A549 (cell line): ENCODE measurements at regions not wholly inside any gene's neighbourhood (a gene's known extent, or its start where the extent isn't known, plus 50 kb on each side); places are given as distances from the start of the nearest gene placed in this dataset.

Source experiments
- ATAC-seq, 2 experiments: fragments of 200-7000 bp in 1 of 2; fragments of >200 bp in 1 of 2; cut with Nextera tagmentation in 1 of 2; cut with Tn5 transposase in 1 of 2; 3 replicates each; pipeline versions ENCODE4 v1.8.0 to v1.9.1; 2018 to 2020; ENCODE audit warnings: mild to moderate bottlenecking in 1 of 2, moderate library complexity in 1 of 2
- CTCF ChIA-PET: fragments of 300-600 bp; sonication (Branson Sonifier 250); formaldehyde crosslinking; extraction: SDS; loops from one replicate; lab custom pipeline; 2021; ENCODE audit warnings: antibody characterized with exemption, inconsistent platforms; lab: Yijun Ruan, JAX
- POLR2A ChIA-PET: fragments of 350-600 bp; formaldehyde crosslinking; extraction: SDS; loops from one replicate; lab custom pipeline; 2021; ENCODE audit warnings: antibody characterized with exemption, inconsistent platforms; lab: Yijun Ruan, JAX
- DNase-seq, 2 experiments: peaks; one replicate each; pipeline versions ENCODE4 v3.0.0 to v3.0.0-alpha.2; 2011 to 2016; ENCODE audit warnings: low read depth in 1 of 2, low spot score in 1 of 2
- FAIRE-seq: peaks from 2 replicates; lab custom pipeline; 2011; peaks lifted over from hg19 to GRCh38; lab: Jason Lieb, UNC
- H3K27ac ChIP-seq, 2 experiments: fragments of >200 bp; sonication (Bioruptor Twin); formaldehyde crosslinking; 3 replicates each; pipeline ENCODE4 v1.5.1; 2016 to 2017
- H3K4me1 ChIP-seq: fragments of >200 bp; sonication (Bioruptor Twin); formaldehyde crosslinking; 3 replicates; pipeline ENCODE4 v1.6.1; 2016
- H3K4me2 ChIP-seq: fragments of >200 bp; sonication (Bioruptor Twin); formaldehyde crosslinking; 3 replicates; pipeline ENCODE4 v1.6.1; 2016
- H3K4me3 ChIP-seq: fragments of >200 bp; sonication (Bioruptor Twin); formaldehyde crosslinking; 3 replicates; pipeline ENCODE4 v1.5.1; 2016
- H3K9me3 ChIP-seq: fragments of >200 bp; sonication (Bioruptor Twin); formaldehyde crosslinking; 3 replicates; pipeline ENCODE4 v1.6.1; 2016
- ATOH8 ChIP-seq: fragments of 250-450 bp; sonication (Bioruptor Pico); IDR thresholded peaks from 2 replicates; pipeline ENCODE4 v1.5.0; 2020; ENCODE audit warnings: low read depth, mild to moderate bottlenecking, moderate library complexity
- CBX2 ChIP-seq: fragments of 200-600 bp; sonication (generic); IDR thresholded peaks from 2 replicates; pipeline ENCODE4 v1.6.1; 2016; ENCODE audit warnings: low read depth, mild to moderate bottlenecking, borderline replicate concordance
- CBX8 ChIP-seq: fragments of 200-600 bp; sonication (generic); IDR thresholded peaks from 2 replicates; pipeline ENCODE4 v1.6.1; 2016
- FOSL2 ChIP-seq, 2 experiments: fragments of 450-650 bp in 1 of 2; fragments of >200 bp in 1 of 2; sonication (Bioruptor Twin) in 1 of 2; formaldehyde crosslinking; IDR thresholded peaks; 2 replicates each; pipeline versions ENCODE4 v1.5.0 to v1.6.1; 2016 to 2020; ENCODE audit warnings: mild to moderate bottlenecking in 1 of 2, moderate library complexity in 1 of 2
- GATA3 ChIP-seq: IDR thresholded peaks from 2 replicates; pipeline ENCODE4 v1.6.1; 2012; ENCODE audit warnings: borderline replicate concordance
- HDAC2 ChIP-seq: fragments of 200-600 bp; sonication (generic); IDR thresholded peaks from 2 replicates; pipeline ENCODE4 v1.6.1; 2016
- HOXB5 ChIP-seq: fragments of 250-450 bp; sonication (Bioruptor Pico); IDR thresholded peaks from 2 replicates; pipeline ENCODE4 v1.5.0; 2020; ENCODE audit warnings: mild to moderate bottlenecking, moderate library complexity
- JUN ChIP-seq, 2 experiments: fragments of >200 bp; sonication (Bioruptor Twin); formaldehyde crosslinking; IDR thresholded peaks; 2 replicates in 1 of 2; 3 replicates in 1 of 2; pipeline ENCODE4 v1.6.1; 2016 to 2017
- MAFK ChIP-seq: fragments of 450-650 bp; IDR thresholded peaks from 2 replicates; pipeline ENCODE4 v1.6.1; 2014; ENCODE audit not compliant: partially characterized antibody
- MYC ChIP-seq: IDR thresholded peaks from 2 replicates; pipeline ENCODE4 v1.6.1; 2012; ENCODE audit warnings: mild to moderate bottlenecking, inconsistent platforms, low read length, improper control_type of control experiment, borderline replicate concordance
- NFE2L2 ChIP-seq: fragments of 150-350 bp; conservative IDR thresholded peaks from 2 replicates; pipeline ENCODE4 v1.6.1; 2014; ENCODE audit warnings: low read length
- PBX3 ChIP-seq: IDR thresholded peaks from 2 replicates; pipeline ENCODE4 v1.6.1; 2012
- POLR2A ChIP-seq: IDR thresholded peaks from 2 replicates; pipeline ENCODE4 v1.6.1; 2012; ENCODE audit warnings: mild to moderate bottlenecking, low read length
- RAD21 ChIP-seq, 2 experiments: fragments of >200 bp in 1 of 2; sonication (Bioruptor Twin) in 1 of 2; formaldehyde crosslinking in 1 of 2; IDR thresholded peaks in 1 of 2; conservative IDR thresholded peaks in 1 of 2; 2 replicates in 1 of 2; 3 replicates in 1 of 2; pipeline ENCODE4 v1.6.1; 2012 to 2018; ENCODE audit warnings: inconsistent platforms in 1 of 2
- RARB ChIP-seq: fragments of 250-450 bp; sonication (Bioruptor Pico); IDR thresholded peaks from 2 replicates; pipeline ENCODE4 v1.8.0; 2021; ENCODE audit warnings: mild to moderate bottlenecking, moderate library complexity
- RCOR1 ChIP-seq: fragments of 150-350 bp; IDR thresholded peaks from 2 replicates; pipeline ENCODE4 v1.6.1; 2014; ENCODE audit warnings: antibody characterized with exemption, low read length, low read depth
- RNF2 ChIP-seq: fragments of 200-600 bp; sonication (generic); IDR thresholded peaks from 2 replicates; pipeline ENCODE4 v1.6.1; 2016; ENCODE audit warnings: low read depth, mild to moderate bottlenecking, antibody characterized with exemption, moderate library complexity, borderline replicate concordance
- ZFP36 ChIP-seq: fragments of 450-650 bp; IDR thresholded peaks from 2 replicates; pipeline ENCODE4 v1.6.1; 2014; ENCODE audit warnings: borderline replicate concordance; ENCODE audit not compliant: partially characterized antibody
- ZNF302 ChIP-seq: fragments of 250-450 bp; sonication (Bioruptor Pico); IDR thresholded peaks from 2 replicates; pipeline ENCODE4 v1.9.0; 2021; ENCODE audit warnings: inconsistent platforms, mild to moderate bottlenecking, moderate library complexity
- WGBS: methylation state at CpG from one replicate; pipeline ENCODE4 v1.1.6; 2017; ENCODE audit errors: missing lambda C conversion rate; 5-methylcytosine and 5-hydroxymethylcytosine counted together

DNA sequence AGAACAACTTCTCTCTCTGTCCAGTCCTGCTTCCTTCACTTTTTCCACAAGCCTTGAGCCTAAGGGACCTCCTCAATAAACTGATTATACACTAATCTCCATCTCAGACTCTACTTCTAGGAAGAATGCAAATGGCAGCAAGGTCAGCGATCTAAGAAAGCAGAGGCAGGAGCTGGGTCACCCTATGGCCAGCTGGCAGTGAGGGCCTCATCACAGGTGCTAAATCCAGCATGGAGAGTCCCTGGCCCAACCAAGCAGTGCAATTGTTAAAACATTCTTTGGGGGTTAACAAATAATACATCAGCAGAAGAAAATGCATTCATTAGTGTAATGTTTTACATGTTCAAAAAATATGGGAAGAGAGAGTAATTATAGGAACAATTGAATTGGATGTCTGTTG is 416.0 kb downstream of the SIPA1L2 start (continued):
- TF ChIP-seq FOSL2 (IDR thresholded peaks at IDR 0.05) = no peak
- TF ChIP-seq FOSL2 (CRISPR knock-in tag; IDR thresholded peaks at IDR 0.05) = no peak

GRCh38 chr1:232212253-232212652 is 417.7 kb downstream of the SIPA1L2 start:
- FAIRE-seq (no peak), DNase-seq (no peak), ATAC-seq (no peak)
- ChIA-PET POLR2A (no interaction called here), CTCF (interaction anchor here (0.9 to 1.9 kb wide), 4 partner anchors 11 to 344 kb away, joined by 3 to 6 read pairs (median 3); no protein-coding TSS in a partner anchor)
- no peak overlapping the region for H3K27ac ChIP-seq
- H3K4me1 ChIP-seq = no peaks in the 10 kb centered on the region
- H3K4me3 ChIP-seq = no peak overlapping the region
- no peak overlapping the region for H3K4me2 ChIP-seq
- 63% methylated on average over 1 of the region's 1 CpG for WGBS
- no peak for TF ChIP-seq CBX8
- TF ChIP-seq JUN (IDR thresholded peaks at IDR 0.05) = no peak
- TF ChIP-seq RNF2 = no peak
- TF ChIP-seq ZFP36 = no peak
- TF ChIP-seq, all 56 proteins: peak for 0
- no peaks in the 10 kb centered on the region for H3K9me3 ChIP-seq

- Histone ChIP-seq H3K9me3 (no peaks in the 10 kb centered on the region), H3K4me2 (no peak overlapping the region), H3K27ac (no peak overlapping the region), H3K4me3 (no peak overlapping the region), H3K4me1 (no peaks in the 10 kb centered on the region)
- FAIRE-seq (no peak), DNase-seq (peak; percentile 16 to 26), ATAC-seq (peak; percentile 71 to 93; a peak in 4 of 6 replicates)
- 48% methylated on average over 2 of the region's 2 CpGs for WGBS
- ChIA-PET POLR2A (no interaction called here), CTCF (interaction anchor here (1.7 to 1.9 kb wide), 2 partner anchors 12 to 40 kb away, joined by 3 to 6 read pairs; no protein-coding TSS in a partner anchor)
- no peak for TF ChIP-seq CBX2
- no peak for TF ChIP-seq CBX8
- TF ChIP-seq GATA3 = no peak
- TF ChIP-seq RCOR1 = no peak
- no peak for TF ChIP-seq HDAC2
- TF ChIP-seq RARB (CRISPR knock-in tag) = no peak
- no peak for TF ChIP-seq ATOH8
- TF ChIP-seq HOXB5 = no peak
- peak in 1 of 2 experiments; percentile 24; a peak in 1 of 5 replicates for TF ChIP-seq RAD21 (conservative IDR thresholded peaks at IDR 0.05 in 1 of 2, IDR thresholded peaks at IDR 0.05 in 1 of 2)
- TF ChIP-seq PBX3 = no peak
- no peak for TF ChIP-seq RNF2
- TF ChIP-seq MAFK = no peak
- TF ChIP-seq NFE2L2 = no peak
- no peak for TF ChIP-seq ZFP36
- 0 out of 2 replicates have a peak, but pooled peaks have one; percentile 0 for TF ChIP-seq POLR2A
- no peak for TF ChIP-seq MYC
Measured at GRCh38 chr1:232211149-232211548, 418.8 kb downstream of the SIPA1L2 start.

- no peak for ATAC-seq
- Histone ChIP-seq H3K4me3 (no peak overlapping the region), H3K4me1 (no peaks in the 10 kb centered on the region)
- ChIA-PET CTCF (interaction anchor here (0.6 to 1.2 kb wide), 2 partner anchors 9 to 439 kb away, joined by 3 read pairs; no protein-coding TSS in a partner anchor), POLR2A (no interaction called here)
- FAIRE-seq = no peak
- TF ChIP-seq ZNF302 (CRISPR knock-in tag) (no peak), ZFP36 (no peak), RCOR1 (no peak)
- TF ChIP-seq, all 56 proteins: peak for 0
- H3K4me2 ChIP-seq = no peak overlapping the region
- H3K9me3 ChIP-seq = no peaks in the 10 kb centered on the region
- no peak for DNase-seq
- no peak overlapping the region for H3K27ac ChIP-seq
- 54% methylated on average over 4 of the region's 4 CpGs for WGBS
Measured at GRCh38 chr1:232209357-232209756, 420.6 kb downstream of the SIPA1L2 start.
